CD4-positive, alpha-beta T cell treated with Interferon alpha-2 for 1 hour (primary cell): ENCODE measurements at regions not wholly inside any gene's neighbourhood (a gene's known extent, or its start where the extent isn't known, plus 50 kb on each side); places are given as distances from the start of the nearest gene placed in this dataset.

Experiments used
- DNase-seq, 2 donors: peaks; one replicate each; pipeline ENCODE4 v3.0.0-alpha.2; 2020 to 2022

DNA sequence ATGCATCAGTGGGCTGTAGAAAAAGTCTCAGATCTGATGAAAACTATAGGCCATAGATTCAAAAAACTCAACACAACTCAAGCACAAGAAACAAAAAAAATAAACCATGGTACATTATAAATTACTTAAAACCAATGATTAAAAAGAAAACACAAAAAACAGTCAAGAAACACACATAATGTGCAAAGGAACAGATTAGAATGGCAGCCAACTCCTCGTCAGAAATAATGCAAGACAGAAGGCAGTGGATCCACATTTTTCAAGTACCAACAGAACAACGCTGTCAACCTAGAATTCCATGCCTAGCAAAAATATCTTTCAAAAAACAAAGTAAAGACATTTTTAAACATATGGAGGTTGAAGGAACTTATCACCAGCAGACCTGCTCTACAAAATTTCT, 69.7 kb downstream of the PSMB1 start:
- DNase-seq = no peak

DNA sequence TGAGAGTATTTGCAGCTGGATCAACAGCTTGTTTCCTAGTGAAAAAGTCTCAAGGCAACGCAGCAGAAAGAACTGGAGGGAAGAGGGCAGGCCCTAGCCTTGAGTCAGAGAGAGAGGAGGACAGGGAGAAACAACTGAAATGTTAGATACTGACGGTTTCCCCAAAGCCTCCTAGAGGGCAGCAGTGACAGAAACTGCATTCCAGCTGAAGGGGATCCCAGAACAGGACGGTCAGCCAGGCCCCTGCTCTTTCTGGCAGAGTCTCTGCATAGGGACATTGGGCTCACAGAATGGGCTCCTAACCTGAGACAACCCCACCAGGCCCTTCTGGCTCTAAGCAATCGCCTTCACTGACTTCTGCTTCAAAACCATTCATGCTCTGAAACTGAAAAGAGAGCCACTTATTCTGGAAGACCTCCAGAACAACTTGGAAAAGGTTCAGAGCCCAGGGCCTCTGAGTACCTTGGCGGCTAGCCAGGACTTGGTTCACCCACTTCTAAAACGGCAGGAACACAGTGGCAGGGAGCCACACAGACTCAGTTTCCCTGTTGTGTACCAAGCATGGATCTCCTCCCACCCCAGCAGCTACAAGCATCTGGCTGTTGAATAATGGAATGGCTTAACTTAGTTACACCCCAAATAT, 72.9 kb downstream of the PSMB1 start:
- no peak for DNase-seq

GRCh38 chr6:170476360-170476759, 76.7 kb downstream of the PSMB1 start:
- DNase-seq = no peak

DNA sequence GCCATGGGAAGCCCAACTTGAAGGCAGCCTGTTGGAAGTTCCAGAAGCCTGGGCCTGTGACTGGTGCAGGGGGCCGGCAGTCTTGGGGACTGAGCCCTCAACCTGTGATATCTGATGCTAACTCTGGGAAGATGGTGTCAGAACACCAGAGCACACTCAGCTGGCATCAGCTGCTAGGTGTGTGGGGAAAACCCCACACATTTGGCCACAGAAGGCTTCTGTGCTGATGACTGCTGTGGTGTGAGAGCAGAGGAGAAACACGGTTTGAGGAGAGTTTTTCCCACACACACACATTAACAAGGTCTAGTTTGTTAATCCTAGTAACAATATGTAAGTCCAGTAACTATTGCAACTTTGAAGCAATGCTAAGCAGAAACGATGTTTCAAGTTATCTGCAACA, 78.0 kb downstream of the PSMB1 start:
- DNase-seq = no peak

DNA sequence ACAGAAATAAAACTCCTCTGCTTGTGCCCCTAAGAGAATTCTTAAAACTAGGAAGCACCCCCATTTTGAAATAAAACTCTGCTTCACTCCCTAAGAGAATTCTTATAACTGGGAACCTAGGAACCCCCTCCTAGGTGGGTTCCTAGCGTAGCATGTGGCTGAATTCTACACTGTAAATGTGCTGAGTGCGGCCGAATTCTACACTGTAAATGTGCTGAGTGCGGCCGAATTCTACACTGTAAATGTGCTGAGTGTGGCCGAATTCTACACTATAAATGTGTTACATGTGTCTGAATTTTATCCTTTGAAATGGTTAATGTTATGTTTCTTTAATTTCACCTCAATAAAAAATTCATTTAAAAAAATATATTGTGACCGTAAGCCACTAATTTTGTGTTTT, 79.3 kb downstream of the PSMB1 start:
- no peak for DNase-seq

GRCh38 chr6:170473301-170473717, 79.8 kb downstream of the PSMB1 start:
- no peak for DNase-seq

DNA sequence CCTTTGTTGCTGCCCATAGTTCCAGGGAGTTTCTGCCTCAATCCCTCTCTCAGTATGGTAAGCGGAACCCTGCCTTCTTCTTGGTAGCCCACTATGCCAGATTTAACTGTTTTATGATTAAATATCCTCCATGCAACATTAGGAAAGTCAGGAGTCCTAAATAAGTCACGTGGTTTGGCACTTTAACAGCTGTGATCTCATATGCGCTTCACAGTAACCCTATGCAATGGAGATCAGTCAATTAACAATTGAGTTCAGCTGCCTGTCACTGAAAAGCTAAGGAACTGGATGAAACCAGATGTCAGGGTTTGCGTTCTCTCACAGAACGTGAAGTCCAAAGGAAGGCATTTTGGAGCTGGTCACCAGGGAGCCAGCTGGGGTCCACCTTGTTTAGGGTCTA, 81.6 kb downstream of the PSMB1 start:
- no peak for DNase-seq

DNA sequence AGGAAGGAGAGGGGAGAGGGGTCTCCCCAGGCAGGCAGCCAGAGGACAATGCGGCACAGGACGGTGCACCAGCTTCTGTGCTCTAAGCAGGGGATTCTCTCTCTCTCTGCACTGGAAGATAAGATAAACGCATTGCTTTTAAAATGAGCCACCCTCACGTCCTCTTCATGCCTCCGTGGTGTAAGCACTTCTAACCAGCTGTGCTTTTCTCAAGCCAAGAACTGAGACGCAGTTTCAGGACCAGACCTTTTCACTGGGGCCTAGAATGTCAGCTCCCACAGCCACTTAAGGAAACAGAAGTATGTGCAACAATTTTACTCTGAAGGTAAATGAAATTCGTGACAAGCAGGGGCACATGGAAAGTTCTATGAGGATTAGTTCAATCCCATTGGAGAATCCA, 82.4 kb downstream of the PSMB1 start:
- DNase-seq = no peak

- DNase-seq = peak in 1 of 2 donors; percentile 29
Measured at GRCh38 chr6:170464524-170464979, 88.6 kb downstream of the PSMB1 start.

GRCh38 chr6:170464080-170464479, 89.0 kb downstream of the PSMB1 start:
- no peak for DNase-seq

- no peak for DNase-seq
Measured at GRCh38 chr6:170463101-170463721, 89.9 kb downstream of the PSMB1 start.

DNA sequence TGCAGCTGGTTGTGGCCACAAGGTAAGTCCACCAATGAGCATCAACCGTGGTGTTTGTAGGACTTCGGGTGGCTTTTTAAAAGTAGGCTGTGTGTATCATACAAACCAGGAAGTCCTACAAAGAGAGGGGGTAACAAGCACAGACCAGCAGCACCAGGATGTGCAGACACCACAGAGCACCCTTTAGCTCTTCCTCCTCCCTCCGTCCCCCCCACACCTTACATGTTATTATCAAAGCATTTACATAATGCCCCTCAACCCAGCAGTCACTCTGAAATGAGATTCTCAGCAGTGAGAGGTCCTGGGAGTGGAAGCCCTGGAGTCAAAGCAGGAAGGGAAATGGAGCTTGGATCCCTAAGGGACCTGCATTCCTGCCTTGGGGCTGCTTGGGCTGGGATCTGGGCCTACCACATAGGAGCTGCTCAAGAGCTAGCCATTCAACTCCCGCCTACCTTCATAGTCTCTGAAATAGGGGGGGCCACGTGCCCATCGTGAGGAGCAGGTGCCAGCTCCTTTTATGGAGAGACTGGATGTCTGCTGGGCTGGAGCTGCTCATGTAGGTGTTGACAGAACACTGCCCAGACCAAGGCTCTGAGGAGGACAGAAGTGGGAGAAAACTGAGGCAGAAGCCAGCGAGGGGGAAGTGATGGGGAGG, 90.6 kb downstream of the PSMB1 start:
- no peak for DNase-seq

DNA sequence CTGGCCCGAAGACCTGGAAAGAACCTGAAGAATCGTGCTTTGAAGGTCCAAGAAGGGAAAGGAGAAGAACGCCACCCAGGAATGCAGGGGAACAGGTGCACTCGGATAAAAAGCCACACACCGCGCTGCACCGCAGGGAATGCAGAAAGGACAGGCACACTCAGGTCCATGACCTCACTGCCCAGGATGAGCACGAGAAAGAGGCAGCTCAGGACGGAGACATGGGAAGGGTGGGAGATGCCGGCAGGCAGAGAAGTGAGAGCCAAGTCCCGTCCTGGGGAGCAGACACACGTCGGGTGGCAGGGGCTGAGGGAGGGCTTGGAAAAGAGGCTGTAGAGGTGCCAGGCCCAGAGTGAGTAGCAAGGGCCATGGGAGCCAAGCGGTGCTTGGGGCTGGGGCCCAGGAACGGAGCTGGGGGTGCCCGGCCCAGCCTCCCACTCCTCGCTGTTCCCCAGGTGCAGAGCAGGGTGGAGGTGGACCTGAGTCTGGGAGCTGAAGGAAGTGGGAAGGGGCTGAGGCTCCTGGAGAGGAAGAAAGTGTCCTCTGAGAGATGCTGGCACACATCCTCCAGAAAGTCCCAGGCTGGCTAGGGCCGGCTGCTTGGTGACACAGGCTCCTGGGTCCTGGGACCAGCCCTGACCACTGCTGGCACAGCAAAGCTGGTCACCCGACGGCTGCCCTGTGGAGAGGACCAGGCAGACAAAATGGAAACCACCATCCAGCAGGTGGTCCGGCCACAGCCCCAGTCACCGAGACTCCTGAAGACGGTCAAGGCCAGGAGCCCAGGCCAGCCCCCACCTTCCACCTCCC, 91.3 kb downstream of the PSMB1 start:
- no peak for DNase-seq

GRCh38 chr6:170461111-170461510, 92.0 kb downstream of the PSMB1 start:
- DNase-seq = no peak

- DNase-seq = no peak
Measured at GRCh38 chr6:170460641-170461040, 92.5 kb downstream of the PSMB1 start.

DNA sequence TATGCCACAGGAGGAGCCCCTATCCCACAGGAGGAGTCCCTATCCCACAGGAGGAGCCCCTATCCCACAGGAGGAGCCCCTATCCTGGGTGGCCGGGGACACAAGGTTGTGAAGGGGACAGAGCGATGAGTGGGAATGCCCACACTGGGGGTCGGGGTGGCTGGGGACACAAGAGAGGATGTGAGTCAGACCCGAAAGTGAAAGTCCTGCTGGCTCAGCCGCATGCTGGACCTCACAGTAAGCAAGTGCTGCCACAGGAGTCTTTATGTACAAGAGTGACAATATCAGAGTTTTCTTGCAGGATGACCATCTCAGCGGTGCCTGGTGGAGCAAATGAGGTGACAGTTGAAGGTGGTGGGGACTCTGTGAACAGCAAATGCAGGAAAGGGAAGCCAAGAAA, 93.7 kb downstream of the PSMB1 start:
- DNase-seq = peak in 1 of 2 donors; percentile 13

GRCh38 chr6:170456886-170457698, 96.0 kb downstream of the PSMB1 start:
- no peak for DNase-seq
